ENCODE measurements at regions not wholly inside any gene's neighbourhood (a gene's known extent, or its start where the extent isn't known, plus 50 kb on each side); places are given as distances from the start of the nearest gene placed in this dataset.

- ChIA-PET POLR2A (no interaction called here), CTCF (interaction anchor here (0.9 to 4.5 kb wide), 4 partner anchors 9 to 404 kb away, joined by 3 to 34 read pairs (median 4); no protein-coding TSS in a partner anchor)
- DNase-seq (ENCODE audit: extremely low spot score) = no peak
- TF ChIP-seq CTCF (IDR thresholded peaks at IDR 0.05; ENCODE audit: control extremely low read depth, extremely low read depth, low read depth, missing control alignments) = no peak
Observed at GRCh38 chr10:107813451-107814162, 649.1 kb upstream of the SORCS1 start.

- ChIA-PET POLR2A (no interaction called here), CTCF (no interaction called here)
- no peak for DNase-seq (ENCODE audit: extremely low spot score)
- TF ChIP-seq CTCF (IDR thresholded peaks at IDR 0.05; ENCODE audit: control extremely low read depth, extremely low read depth, low read depth, missing control alignments) = no peak
Observed at GRCh38 chr10:107809889-107810288, 645.4 kb upstream of the SORCS1 start.

GRCh38 chr10:107807836-107808235 lies 643.3 kb upstream of the SORCS1 start:
- ChIA-PET CTCF (interaction anchor here (1.8 kb wide), 1 partner anchor 9 kb away, joined by 5 read pairs; no protein-coding TSS in a partner anchor), POLR2A (no interaction called here)
- DNase-seq (ENCODE audit: extremely low spot score) = no peak
- TF ChIP-seq CTCF (IDR thresholded peaks at IDR 0.05; ENCODE audit: control extremely low read depth, extremely low read depth, low read depth, missing control alignments) = no peak

GRCh38 chr10:107806026-107806425 lies 641.5 kb upstream of the SORCS1 start:
- ChIA-PET CTCF (interaction anchor here (0.8 to 1.0 kb wide), 2 partner anchors 9 kb away, joined by 3 to 4 read pairs; no protein-coding TSS in a partner anchor), POLR2A (no interaction called here)
- DNase-seq (ENCODE audit: extremely low spot score) = no peak
- no peak for TF ChIP-seq CTCF (IDR thresholded peaks at IDR 0.05; ENCODE audit: control extremely low read depth, extremely low read depth, low read depth, missing control alignments)

- no peak for TF ChIP-seq CTCF (IDR thresholded peaks at IDR 0.05; ENCODE audit: control extremely low read depth, extremely low read depth, low read depth, missing control alignments)
- DNase-seq (ENCODE audit: extremely low spot score) = no peak
- POLR2A ChIA-PET = no interaction called here
- CTCF ChIA-PET = interaction anchor here (1.0 kb wide), 1 partner anchor 11 kb away, joined by 4 read pairs; no protein-coding TSS in a partner anchor
Observed at GRCh38 chr10:107803546-107803945, 639.0 kb upstream of the SORCS1 start.

- TF ChIP-seq CTCF (IDR thresholded peaks at IDR 0.05; ENCODE audit: control extremely low read depth, extremely low read depth, low read depth, missing control alignments) = no peak
- ChIA-PET CTCF (interaction anchor here (0.8 kb wide), 1 partner anchor 35 kb away, joined by 3 read pairs; no protein-coding TSS in a partner anchor), POLR2A (no interaction called here)
- DNase-seq (ENCODE audit: extremely low spot score) = no peak
Observed at GRCh38 chr10:107800061-107800460, 635.6 kb upstream of the SORCS1 start.

Measured in GM10248 (cell line).